H9 (cell line): ENCODE measurements at regions not wholly inside any gene's neighbourhood (a gene's known extent, or its start where the extent isn't known, plus 50 kb on each side); places are given as distances from the start of the nearest gene placed in this dataset.

ENCODE experiments used
- DNase-seq: peaks from one replicate; pipeline ENCODE4 v3.0.0-alpha.2; 2017
- H2AFZ ChIP-seq: one replicate; pipeline ENCODE4 v1.6.1; 2013; ENCODE audit warnings: mild to moderate bottlenecking, low read length, control low read depth, moderate library complexity
- H2AK5ac ChIP-seq: 2 replicates; pipeline ENCODE4 v1.6.1; 2013; ENCODE audit warnings: low read length, control low read depth, mixed read lengths; ENCODE audit not compliant: insufficient read length
- H2BK120ac ChIP-seq: one replicate; pipeline ENCODE4 v1.6.1; 2013; ENCODE audit warnings: low read depth, mild to moderate bottlenecking, low read length, control low read depth, inconsistent platforms; ENCODE audit not compliant: poor library complexity, severe bottlenecking
- H2BK12ac ChIP-seq: 2 replicates; pipeline ENCODE4 v1.6.1; 2013; ENCODE audit warnings: low read length, control low read depth, mixed read lengths, low read depth; ENCODE audit not compliant: insufficient read length
- H2BK15ac ChIP-seq: 2 replicates; pipeline ENCODE4 v1.6.1; 2013; ENCODE audit warnings: low read depth, low read length, control low read depth
- H2BK20ac ChIP-seq: one replicate; pipeline ENCODE4 v1.6.1; 2013; ENCODE audit warnings: low read depth, mild to moderate bottlenecking, low read length, control low read depth, inconsistent platforms; ENCODE audit not compliant: poor library complexity, severe bottlenecking
- H2BK5ac ChIP-seq: 2 replicates; pipeline ENCODE4 v1.6.1; 2013; ENCODE audit warnings: low read length, control low read depth, mixed read lengths; ENCODE audit not compliant: insufficient read length
- H3K14ac ChIP-seq: 2 replicates; pipeline ENCODE4 v1.6.1; 2013; ENCODE audit warnings: low read length, control low read depth; ENCODE audit not compliant: insufficient read depth
- H3K18ac ChIP-seq: 2 replicates; pipeline ENCODE4 v1.6.1; 2013; ENCODE audit warnings: low read depth, mild to moderate bottlenecking, mixed read lengths, low read length, control low read depth; ENCODE audit not compliant: insufficient read length
- H3K23ac ChIP-seq: 2 replicates; pipeline ENCODE4 v1.6.1; 2013; ENCODE audit warnings: low read length, control low read depth, mixed read lengths, low read depth; ENCODE audit not compliant: insufficient read length
- H3K23me2 ChIP-seq: 2 replicates; pipeline ENCODE4 v1.6.1; 2013; ENCODE audit warnings: low read depth, mild to moderate bottlenecking, mixed read lengths, low read length, control low read depth; ENCODE audit not compliant: insufficient read length, poor library complexity, severe bottlenecking
- H3K27ac ChIP-seq: 2 replicates; pipeline ENCODE4 v1.5.1; 2013; ENCODE audit warnings: low read length, control low read depth, mixed read lengths, low read depth; ENCODE audit not compliant: insufficient read length
- H3K27me3 ChIP-seq: 2 replicates; pipeline ENCODE4 v1.6.1; 2013; ENCODE audit warnings: low read length, control low read depth, inconsistent platforms; ENCODE audit not compliant: insufficient read depth
- H3K4ac ChIP-seq: 2 replicates; pipeline ENCODE4 v1.6.1; 2013; ENCODE audit warnings: low read depth, mild to moderate bottlenecking, control low read depth, inconsistent platforms, low read length, moderate library complexity
- H3K4me1 ChIP-seq: 2 replicates; pipeline ENCODE4 v1.6.1; 2013; ENCODE audit warnings: low read length, control low read depth, inconsistent platforms; ENCODE audit not compliant: insufficient read depth
- H3K4me2 ChIP-seq: 2 replicates; pipeline ENCODE4 v1.6.1; 2013; ENCODE audit warnings: low read length, control low read depth, mixed read lengths; ENCODE audit not compliant: insufficient read length, insufficient read depth
- H3K56ac ChIP-seq: 2 replicates; pipeline ENCODE4 v1.6.1; 2013; ENCODE audit warnings: low read depth, mild to moderate bottlenecking, mixed read lengths, low read length, control low read depth; ENCODE audit not compliant: insufficient read length
- H3K79me1 ChIP-seq: 2 replicates; pipeline ENCODE4 v1.6.1; 2013; ENCODE audit warnings: low read depth, mild to moderate bottlenecking, moderate library complexity, low read length, control low read depth, inconsistent platforms; ENCODE audit not compliant: insufficient read depth, poor library complexity, severe bottlenecking
- H3K79me2 ChIP-seq: 2 replicates; pipeline ENCODE4 v1.6.1; 2013; ENCODE audit warnings: low read length, control low read depth, inconsistent platforms; ENCODE audit not compliant: insufficient read depth
- H3K9ac ChIP-seq: 2 replicates; pipeline ENCODE4 v1.6.1; 2013; ENCODE audit warnings: low read length, control low read depth, mixed read lengths; ENCODE audit not compliant: insufficient read length; ENCODE audit errors: extremely low read depth
- H3K9me3 ChIP-seq: one replicate; pipeline ENCODE4 v1.6.1; 2013; ENCODE audit warnings: low read depth, low read length, inconsistent platforms; ENCODE audit not compliant: control insufficient read depth
- H3T11ph ChIP-seq: one replicate; pipeline ENCODE4 v1.6.1; 2013; ENCODE audit warnings: mild to moderate bottlenecking, low read length, control low read depth, inconsistent platforms
- H4K20me1 ChIP-seq: one replicate; pipeline ENCODE4 v1.6.1; 2013; ENCODE audit not compliant: control insufficient read depth, insufficient read length, insufficient read depth
- H4K5ac ChIP-seq: 2 replicates; pipeline ENCODE4 v1.6.1; 2013; ENCODE audit warnings: low read depth, mild to moderate bottlenecking, mixed read lengths, low read length, control low read depth; ENCODE audit not compliant: insufficient read length
- H4K8ac ChIP-seq: replicated peaks from 2 replicates; pipeline ENCODE4 v1.6.1; 2013; ENCODE audit warnings: low read length, control low read depth, mixed read lengths, low read depth; ENCODE audit not compliant: insufficient read length
- H4K91ac ChIP-seq: 2 replicates; pipeline ENCODE4 v1.6.1; 2013; ENCODE audit warnings: low read depth, mild to moderate bottlenecking, moderate library complexity, mixed read lengths, low read length, control low read depth; ENCODE audit not compliant: insufficient read length
- H3K27ac Mint-ChIP-seq, 3 experiments: 2 replicates in 2 of 3; 3 replicates in 1 of 3; pipeline ENCODE4 v1.8.0; 2020 to 2021; ENCODE audit warnings: mixed read lengths in 3 of 3, mild to moderate bottlenecking in 1 of 3, moderate library complexity in 1 of 3
- H3K27me3 Mint-ChIP-seq: 2 replicates; pipeline ENCODE4 v1.8.0; 2021; ENCODE audit warnings: low read depth, mild to moderate bottlenecking, moderate library complexity, mixed read lengths
- H3K36me3 Mint-ChIP-seq, 3 experiments: 2 replicates in 2 of 3; 3 replicates in 1 of 3; pipeline ENCODE4 v1.8.0; 2020 to 2021; ENCODE audit warnings: low read depth in 3 of 3, mixed read lengths in 3 of 3; ENCODE audit not compliant: insufficient read depth in 1 of 3
- H3K4me1 Mint-ChIP-seq, 2 experiments: 2 replicates each; pipeline ENCODE4 v1.8.0; 2020; ENCODE audit warnings: mixed read lengths in 2 of 2
- H3K4me3 Mint-ChIP-seq, 2 experiments: 2 replicates in 1 of 2; 3 replicates in 1 of 2; pipeline ENCODE4 v1.8.0; 2020 to 2021; ENCODE audit warnings: mild to moderate bottlenecking in 2 of 2, mixed read lengths in 2 of 2, moderate library complexity in 1 of 2
- H3K9me3 Mint-ChIP-seq, 2 experiments: 2 replicates in 1 of 2; 3 replicates in 1 of 2; pipeline ENCODE4 v1.8.0; 2020; ENCODE audit warnings: mild to moderate bottlenecking in 2 of 2, mixed read lengths in 2 of 2, moderate library complexity in 1 of 2
- CTCF ChIP-seq: fragments of 200-600 bp; sonication (generic); conservative IDR thresholded peaks from 3 replicates; pipeline ENCODE4 v1.8.0; 2021; ENCODE audit warnings: antibody characterized with exemption, mild to moderate bottlenecking
- WGBS: extraction: QIAGEN DNeasy Blood & Tissue Kit; methylation state at CpG from one replicate; pipeline ENCODE4 v1.1.7; 2013; ENCODE audit warnings: missing lambda C conversion rate, low lambda C conversion rate, mixed read lengths; ENCODE audit not compliant: insufficient read length; ENCODE audit errors: extremely low coverage; 5-methylcytosine and 5-hydroxymethylcytosine counted together

DNA sequence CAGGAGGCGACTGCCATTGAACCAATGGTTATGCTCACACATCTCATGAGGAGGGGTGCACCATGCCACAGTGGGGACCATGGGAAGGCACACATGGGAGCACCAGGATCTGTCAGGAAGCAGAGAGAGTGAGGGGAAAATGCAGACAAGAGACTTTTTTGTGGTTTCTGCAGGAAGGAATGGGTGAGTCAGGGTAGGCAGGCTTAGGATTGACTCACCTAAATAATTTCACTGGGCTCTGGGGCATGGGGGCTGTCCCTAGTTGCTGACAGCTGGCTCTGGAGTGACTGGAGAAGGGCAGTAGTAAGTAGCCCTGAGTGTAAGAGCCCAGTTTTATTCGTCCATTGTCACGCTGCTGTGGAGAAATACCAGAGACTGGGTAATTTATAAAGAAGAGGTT is 202.4 kb downstream of the AXIN2 start:
- Histone ChIP-seq H4K20me1 (no peaks in the 10 kb centered on the region), H2BK5ac (no peak overlapping the region), H3K79me1 (no peaks in the 10 kb centered on the region), H2BK12ac (no peak overlapping the region), H2BK15ac (no peak overlapping the region), H3K4me1 (no peaks in the 10 kb centered on the region), H3K18ac (no peak overlapping the region), H2BK20ac (no peak overlapping the region), H3K79me2 (no peaks in the 10 kb centered on the region), H3K14ac (no peak overlapping the region), H4K8ac (no peak overlapping the region), H2BK120ac (no peak overlapping the region), H3K4ac (no peak overlapping the region), H3K27me3 (no peaks in the 10 kb centered on the region), H3K56ac (no peak overlapping the region), H3K9ac (no peak overlapping the region), H4K5ac (no peak overlapping the region), H3K27ac (no peak overlapping the region), H3K23ac (no peak overlapping the region), H2AFZ (no peak overlapping the region), H3T11ph (no peak overlapping the region), H3K4me2 (no peak overlapping the region), H2AK5ac (no peak overlapping the region), H4K91ac (no peak overlapping the region), H3K23me2 (no peaks in the 10 kb centered on the region), H3K9me3 (no peaks in the 10 kb centered on the region)
- no CpG with 5 or more reads among the region's 3 CpGs for WGBS
- H3K9me3 Mint-ChIP-seq = no peaks in the 10 kb centered on the region
- H3K27me3 Mint-ChIP-seq = no peaks in the 10 kb centered on the region; the same call in 1 of the 2 replicates
- H3K4me1 Mint-ChIP-seq = no peaks in the 10 kb centered on the region
- H3K27ac Mint-ChIP-seq = no peak overlapping the region
- TF ChIP-seq CTCF = no peak
- no peak for DNase-seq
- no peaks in the 10 kb centered on the region for H3K36me3 Mint-ChIP-seq
- no peak overlapping the region for H3K4me3 Mint-ChIP-seq
